Spleen (tissue), 11 donors: ENCODE measurements at regions not wholly inside any gene's neighbourhood (a gene's known extent, or its start where the extent isn't known, plus 50 kb on each side); places are given as distances from the start of the nearest gene placed in this dataset.
A peak's percentile ranks its signal among the peaks of the same experiment; 100 is the strongest.

Source experiments
- DNase-seq: peaks from one replicate; pipeline ENCODE4 v3.0.0-alpha.2; 2020
- H3K27ac ChIP-seq, 8 donors: fragments of 200-600 bp; sonication (generic) in 7 of 8; 1 replicate in 4 of 8; 2 replicates in 4 of 8; pipeline versions ENCODE4 v1.5.0 to v1.8.0; 2016 to 2021; ENCODE audit warnings: inconsistent platforms in 4 of 8, mild to moderate bottlenecking in 4 of 8, moderate library complexity in 1 of 8
- H3K27me3 ChIP-seq, 7 donors: fragments of 200-600 bp; sonication (generic) in 6 of 7; replicated peaks in 1 of 7; 1 replicate in 4 of 7; 2 replicates in 3 of 7; pipeline versions ENCODE4 v1.5.0 to v1.8.0; 2016 to 2021; ENCODE audit warnings: inconsistent platforms in 3 of 7, mild to moderate bottlenecking in 1 of 7
- H3K36me3 ChIP-seq, 6 donors: fragments of 200-600 bp; sonication (generic) in 5 of 6; 1 replicate in 4 of 6; 2 replicates in 2 of 6; pipeline versions ENCODE4 v1.5.0 to v1.8.0; 2016 to 2021; ENCODE audit warnings: inconsistent platforms in 2 of 6
- H3K4me1 ChIP-seq, 6 donors: fragments of 200-600 bp; sonication (generic) in 5 of 6; 1 replicate in 3 of 6; 2 replicates in 3 of 6; pipeline versions ENCODE4 v1.5.0 to v1.8.0; 2016 to 2021; ENCODE audit warnings: inconsistent platforms in 3 of 6
- H3K4me3 ChIP-seq, 8 donors: fragments of 200-600 bp; sonication (generic) in 7 of 8; 1 replicate in 4 of 8; 2 replicates in 4 of 8; pipeline versions ENCODE4 v1.5.0 to v1.8.0; 2016 to 2021; ENCODE audit warnings: inconsistent platforms in 4 of 8, mild to moderate bottlenecking in 4 of 8, moderate library complexity in 2 of 8
- H3K9me3 ChIP-seq, 8 donors: fragments of 200-600 bp; sonication (generic) in 7 of 8; 1 replicate in 4 of 8; 2 replicates in 4 of 8; pipeline versions ENCODE4 v1.5.0 to v1.8.0; 2016 to 2021; ENCODE audit warnings: inconsistent platforms in 4 of 8
- CTCF ChIP-seq, 11 experiments: fragments of 200-600 bp in 7 of 11; fragments of 450-650 bp in 4 of 11; sonication (generic) in 4 of 11; IDR thresholded peaks in 8 of 11; conservative IDR thresholded peaks in 3 of 11; 1 replicate in 7 of 11; 2 replicates in 4 of 11; pipeline versions ENCODE4 v1.4.0 to v1.8.0; 2016 to 2021; ENCODE audit warnings: antibody characterized with exemption in 11 of 11, inconsistent platforms in 4 of 11, mild to moderate bottlenecking in 1 of 11
- POLR2A ChIP-seq, 3 donors: fragments of 450-650 bp; IDR thresholded peaks; one replicate each; pipeline ENCODE4 v1.5.1; 2017; ENCODE audit warnings: antibody characterized with exemption in 3 of 3, mild to moderate bottlenecking in 1 of 3
- POLR2AphosphoS5 ChIP-seq, 3 donors: sonication (generic); formaldehyde crosslinking; IDR thresholded peaks; one replicate each; pipeline ENCODE4 v1.5.1; 2017; ENCODE audit warnings: antibody characterized with exemption in 3 of 3
- WGBS, 5 donors: extraction: QIAGEN DNeasy Blood & Tissue Kit in 3 of 5; methylation state at CpG; one replicate each; pipeline versions ENCODE4 v1.1.5 to v1.1.7; 2013 to 2018; 5-methylcytosine and 5-hydroxymethylcytosine counted together
- intact Hi-C: fragments of 100-400 bp; cut with DNase I; formaldehyde crosslinking; loops from one replicate; pipeline ENCODE4 v1.15.0; 2023; ENCODE audit warnings: low total_unique reads
- donor health status: healthy with polysubstance abuse.
- donor health status: DM: no; HTN: no; CAD: no; lungs with moderate emphysema.
- donor health status: DM: no; HTN: no; CAD: no.
- donor health status: Bipolar disorder and iron deficiency.
- donor health status: healthy.
- donor health status: DM: no; HTN: no; CAD: no.
- donor health status: DM: yes; HTN: yes; CAD: no.

GRCh38 chr6:169339025-169339424, 85.4 kb upstream of the THBS2 start:
- H3K27me3 ChIP-seq, result no peaks in the 10 kb centered on the region
- intact Hi-C loops, result no loop called here
- H3K4me1 ChIP-seq, result no peaks in the 10 kb centered on the region
- H3K27ac ChIP-seq, result no peak overlapping the region
- no peaks in the 10 kb centered on the region for H3K9me3 ChIP-seq
- no peaks in the 10 kb centered on the region for H3K36me3 ChIP-seq
- TF ChIP-seq POLR2AphosphoS5 (IDR thresholded peaks at IDR 0.05) (no peak), CTCF (IDR thresholded peaks at IDR 0.05 in 8 of 11, conservative IDR thresholded peaks at IDR 0.05 in 3 of 11) (no peak), POLR2A (IDR thresholded peaks at IDR 0.05) (no peak)
- WGBS, 5 donors, result 82 to 92% (median 87%) methylated on average over 9 of the region's 9 CpGs
- peak overlapping the region in 1 of 8 donors; percentile 9 for H3K4me3 ChIP-seq
- DNase-seq, result no peak

GRCh38 chr6:169337886-169338445, 84.3 kb upstream of the THBS2 start:
- Histone ChIP-seq H3K9me3 (no peaks in the 10 kb centered on the region), H3K27me3 (peaks cover 0 to 7% (median 0%) of the 10 kb centered on the region in 7 donors), H3K4me1 (no peaks in the 10 kb centered on the region), H3K36me3 (no peaks in the 10 kb centered on the region), H3K27ac (no peak overlapping the region), H3K4me3 (no peak overlapping the region)
- no peak for DNase-seq
- no peak for TF ChIP-seq POLR2AphosphoS5 (IDR thresholded peaks at IDR 0.05)
- no peak for TF ChIP-seq CTCF (IDR thresholded peaks at IDR 0.05 in 8 of 11, conservative IDR thresholded peaks at IDR 0.05 in 3 of 11)
- TF ChIP-seq POLR2A (IDR thresholded peaks at IDR 0.05), result no peak
- intact Hi-C loops, result no loop called here
- WGBS, 5 donors, result 86 to 92% (median 89%) methylated on average over 11 of the region's 11 CpGs

DNA sequence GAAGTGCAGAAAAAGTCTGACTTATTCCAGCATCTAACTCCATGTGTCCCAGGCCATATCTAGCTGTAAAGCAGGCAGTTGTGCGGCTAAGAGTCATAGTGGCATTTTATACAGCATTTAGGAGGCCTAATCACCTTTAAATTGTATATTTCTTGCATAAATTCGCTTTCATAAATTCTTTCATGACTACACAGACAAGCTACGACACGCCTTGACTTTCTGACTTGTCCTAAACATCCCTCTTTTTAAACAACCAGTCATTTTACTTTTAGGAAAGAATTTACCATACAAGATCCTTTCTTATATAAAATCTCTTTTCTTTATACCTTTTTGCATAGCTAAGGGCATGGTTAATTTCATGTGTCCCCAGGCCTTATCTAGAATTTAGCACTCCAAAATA, 81.7 kb upstream of the THBS2 start:
- TF ChIP-seq POLR2A (IDR thresholded peaks at IDR 0.05) (no peak), CTCF (IDR thresholded peaks at IDR 0.05 in 8 of 11, conservative IDR thresholded peaks at IDR 0.05 in 3 of 11) (no peak), POLR2AphosphoS5 (IDR thresholded peaks at IDR 0.05) (no peak)
- Histone ChIP-seq H3K4me1 (no peaks in the 10 kb centered on the region), H3K27me3 (peaks cover 0 to 17% (median 0%) of the 10 kb centered on the region in 7 donors), H3K27ac (no peak overlapping the region), H3K9me3 (no peaks in the 10 kb centered on the region), H3K36me3 (no peaks in the 10 kb centered on the region), H3K4me3 (no peak overlapping the region)
- WGBS, 5 donors, result 71 to 83% (median 79%) methylated on average over 4 of the region's 4 CpGs
- DNase-seq, result no peak
- intact Hi-C loops, result no loop called here

- no peak for DNase-seq
- no peaks in the 10 kb centered on the region for H3K36me3 ChIP-seq
Measured at GRCh38 chr6:169332250-169332649, 78.6 kb upstream of the THBS2 start.

More at GRCh38 chr6:169332250-169332649, 78.6 kb upstream of the THBS2 start:
- Histone ChIP-seq H3K27ac (no peak overlapping the region), H3K27me3 (peaks cover 0 to 17% (median 0%) of the 10 kb centered on the region in 7 donors), H3K4me3 (no peak overlapping the region), H3K4me1 (no peaks in the 10 kb centered on the region), H3K9me3 (no peaks in the 10 kb centered on the region)
- WGBS, 5 donors, result 85 to 91% (median 87%) methylated on average over 10 of the region's 10 CpGs
- no peak for TF ChIP-seq CTCF (IDR thresholded peaks at IDR 0.05 in 8 of 11, conservative IDR thresholded peaks at IDR 0.05 in 3 of 11)
- intact Hi-C loops, result no loop called here
